ENCODE measurements at regions not wholly inside any gene's neighbourhood (a gene's known extent, or its start where the extent isn't known, plus 50 kb on each side); places are given as distances from the start of the nearest gene placed in this dataset.

DNA sequence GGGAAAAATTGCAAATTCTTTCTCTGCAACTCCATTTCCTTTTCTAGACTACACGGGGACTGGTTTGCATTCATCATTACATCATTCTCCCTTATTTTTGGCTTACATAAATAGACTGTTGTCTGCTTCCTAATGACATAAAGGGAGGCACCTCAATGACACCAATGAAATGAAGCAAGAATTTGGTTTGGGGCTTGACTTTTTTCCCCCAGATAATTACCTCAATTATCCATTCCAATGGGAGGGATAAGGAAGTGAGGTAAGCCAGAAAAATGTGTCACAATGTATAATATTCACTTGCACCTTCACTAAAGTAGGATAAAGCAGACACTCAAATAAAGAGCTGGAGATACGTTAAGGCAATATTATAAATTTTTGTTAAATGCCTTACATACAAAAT lies 240.6 kb upstream of the GRIP1 start:
- intact Hi-C loops (cut with DNase I; ENCODE audit: low total_unique reads), result no loop called here
- no peaks in the 10 kb centered on the region for H3K36me3 ChIP-seq
- DNase-seq (ENCODE audit: low spot score in 2 of 2), result no peak
- no peaks in the 10 kb centered on the region for H3K27me3 ChIP-seq
- no peak overlapping the region for H3K27ac ChIP-seq
- TF ChIP-seq, protein P1, sequence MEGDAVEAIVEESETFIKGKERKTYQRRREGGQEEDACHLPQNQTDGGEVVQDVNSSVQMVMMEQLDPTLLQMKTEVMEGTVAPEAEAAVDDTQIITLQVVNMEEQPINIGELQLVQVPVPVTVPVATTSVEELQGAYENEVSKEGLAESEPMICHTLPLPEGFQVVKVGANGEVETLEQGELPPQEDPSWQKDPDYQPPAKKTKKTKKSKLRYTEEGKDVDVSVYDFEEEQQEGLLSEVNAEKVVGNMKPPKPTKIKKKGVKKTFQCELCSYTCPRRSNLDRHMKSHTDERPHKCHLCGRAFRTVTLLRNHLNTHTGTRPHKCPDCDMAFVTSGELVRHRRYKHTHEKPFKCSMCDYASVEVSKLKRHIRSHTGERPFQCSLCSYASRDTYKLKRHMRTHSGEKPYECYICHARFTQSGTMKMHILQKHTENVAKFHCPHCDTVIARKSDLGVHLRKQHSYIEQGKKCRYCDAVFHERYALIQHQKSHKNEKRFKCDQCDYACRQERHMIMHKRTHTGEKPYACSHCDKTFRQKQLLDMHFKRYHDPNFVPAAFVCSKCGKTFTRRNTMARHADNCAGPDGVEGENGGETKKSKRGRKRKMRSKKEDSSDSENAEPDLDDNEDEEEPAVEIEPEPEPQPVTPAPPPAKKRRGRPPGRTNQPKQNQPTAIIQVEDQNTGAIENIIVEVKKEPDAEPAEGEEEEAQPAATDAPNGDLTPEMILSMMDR (IDR thresholded peaks at IDR 0.05), result no peak
- TF ChIP-seq POLR2AphosphoS5 (IDR thresholded peaks at IDR 0.05) (no peak), POLR2A (IDR thresholded peaks at IDR 0.05) (no peak)
- no peaks in the 10 kb centered on the region for H3K9me3 ChIP-seq
- H3K4me1 ChIP-seq, result no peaks in the 10 kb centered on the region
- H3K4me3 ChIP-seq, result no peak overlapping the region

DNA sequence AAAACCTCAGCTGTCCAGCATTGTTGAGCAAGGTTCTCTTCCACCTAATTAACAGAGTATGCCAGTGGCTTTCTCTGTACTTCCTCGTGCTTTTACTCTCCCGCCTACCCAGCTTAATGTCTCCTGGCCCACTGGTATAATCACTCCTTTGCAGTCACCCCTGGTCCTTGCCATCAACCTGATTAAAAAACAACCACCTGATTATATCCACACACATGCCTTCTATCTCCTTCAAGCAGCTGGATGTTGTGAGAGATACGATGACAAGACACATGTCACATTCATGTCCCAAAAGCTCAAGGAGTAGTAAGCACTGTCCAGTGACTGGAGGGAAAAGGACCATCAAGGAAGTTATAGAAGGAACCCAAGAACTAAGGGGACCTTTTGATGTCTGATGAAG lies 241.3 kb upstream of the GRIP1 start:
- Histone ChIP-seq H3K27ac (no peak overlapping the region), H3K36me3 (no peaks in the 10 kb centered on the region), H3K27me3 (no peaks in the 10 kb centered on the region), H3K9me3 (no peaks in the 10 kb centered on the region), H3K4me1 (no peaks in the 10 kb centered on the region), H3K4me3 (no peak overlapping the region)
- DNase-seq (ENCODE audit: low spot score in 2 of 2), result no peak
- TF ChIP-seq POLR2A (IDR thresholded peaks at IDR 0.05) (no peak), POLR2AphosphoS5 (IDR thresholded peaks at IDR 0.05) (no peak)
- TF ChIP-seq, protein P1 (IDR thresholded peaks at IDR 0.05), result no peak
- intact Hi-C loops (cut with DNase I; ENCODE audit: low total_unique reads), result no loop called here

DNA sequence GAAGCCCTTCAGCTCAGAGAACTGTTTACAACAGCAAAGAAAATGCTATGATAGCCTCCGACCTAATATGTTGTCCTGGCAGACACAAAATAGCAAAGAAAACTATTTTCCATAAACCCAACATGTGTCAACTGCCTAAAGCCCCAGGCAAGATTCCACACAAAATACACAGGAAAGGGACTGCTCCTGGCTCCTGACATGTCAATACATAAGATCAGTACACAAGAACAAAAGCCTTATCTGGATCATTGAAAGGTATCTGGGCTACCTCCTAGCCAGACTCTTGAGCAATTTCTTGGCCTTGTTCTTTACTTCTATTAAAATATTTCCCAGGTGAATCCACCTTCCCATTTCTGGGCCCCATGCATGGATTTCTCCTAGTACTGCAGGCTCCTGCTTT lies 242.3 kb upstream of the GRIP1 start:
- TF ChIP-seq POLR2A (IDR thresholded peaks at IDR 0.05) (no peak), POLR2AphosphoS5 (IDR thresholded peaks at IDR 0.05) (no peak)
- TF ChIP-seq, protein P1 (IDR thresholded peaks at IDR 0.05), result no peak
- Histone ChIP-seq H3K9me3 (no peaks in the 10 kb centered on the region), H3K27ac (no peak overlapping the region), H3K4me3 (no peak overlapping the region), H3K36me3 (no peaks in the 10 kb centered on the region), H3K4me1 (no peaks in the 10 kb centered on the region), H3K27me3 (no peaks in the 10 kb centered on the region)
- DNase-seq (ENCODE audit: low spot score in 2 of 2), result no peak
- intact Hi-C loops (cut with DNase I; ENCODE audit: low total_unique reads), result no loop called here

DNA sequence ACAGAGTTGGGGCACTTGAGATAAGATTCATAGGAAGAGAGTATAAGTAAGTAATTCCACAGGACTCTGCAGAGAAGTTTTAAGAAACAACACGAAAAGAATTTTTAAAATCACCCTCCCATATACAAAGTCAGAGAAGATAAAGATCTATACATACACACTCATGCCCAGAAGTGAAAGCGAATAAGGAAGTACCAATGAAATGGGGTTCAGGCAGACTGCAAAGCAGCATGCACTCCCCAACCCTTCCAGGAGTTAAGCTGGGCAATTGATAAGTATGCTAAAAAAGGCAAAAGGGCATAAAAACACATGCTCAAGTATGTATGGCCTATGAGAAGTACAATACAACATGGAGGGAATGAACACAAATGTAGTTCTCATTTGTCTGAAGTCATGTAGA lies 246.2 kb upstream of the GRIP1 start:
- TF ChIP-seq POLR2A (IDR thresholded peaks at IDR 0.05) (no peak), POLR2AphosphoS5 (IDR thresholded peaks at IDR 0.05) (no peak)
- TF ChIP-seq, protein P1 (IDR thresholded peaks at IDR 0.05), result no peak
- Histone ChIP-seq H3K36me3 (no peaks in the 10 kb centered on the region), H3K4me1 (no peaks in the 10 kb centered on the region), H3K27ac (no peak overlapping the region), H3K9me3 (no peaks in the 10 kb centered on the region), H3K4me3 (no peak overlapping the region), H3K27me3 (no peaks in the 10 kb centered on the region)
- no peak for DNase-seq (ENCODE audit: low spot score in 2 of 2)
- intact Hi-C loops (cut with DNase I; ENCODE audit: low total_unique reads), result no loop called here

DNA sequence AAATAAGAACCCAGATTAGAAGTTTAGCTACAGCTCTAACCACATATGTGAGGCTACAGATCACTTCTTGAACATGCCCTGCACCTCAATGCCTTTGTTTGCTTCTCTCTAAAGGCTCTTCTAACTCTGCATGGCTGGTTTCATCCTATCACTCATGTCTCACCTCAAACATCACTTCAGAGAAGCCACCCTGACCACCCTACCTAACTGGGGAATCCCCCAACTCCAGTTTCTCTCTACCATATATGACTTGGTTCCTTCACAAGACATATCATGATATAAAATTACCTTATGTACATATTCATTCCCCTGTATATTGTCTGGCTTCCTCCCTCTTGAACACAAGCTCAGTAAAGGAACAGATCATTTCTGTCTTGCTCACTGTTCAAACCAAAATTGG lies 250.2 kb upstream of the GRIP1 start:
- no peak for DNase-seq (ENCODE audit: low spot score in 2 of 2)
- TF ChIP-seq, protein P1 (IDR thresholded peaks at IDR 0.05), result no peak
- no peak for TF ChIP-seq POLR2A (IDR thresholded peaks at IDR 0.05)
- no peak for TF ChIP-seq POLR2AphosphoS5 (IDR thresholded peaks at IDR 0.05)
- Histone ChIP-seq H3K4me1 (no peaks in the 10 kb centered on the region), H3K36me3 (no peaks in the 10 kb centered on the region), H3K4me3 (no peak overlapping the region), H3K9me3 (no peaks in the 10 kb centered on the region), H3K27ac (no peak overlapping the region), H3K27me3 (no peaks in the 10 kb centered on the region)
- intact Hi-C loops (cut with DNase I; ENCODE audit: low total_unique reads), result no loop called here

Data from breast epithelium (tissue), 4 donors.